Loucy (cell line): ENCODE measurements at regions not wholly inside any gene's neighbourhood (a gene's known extent, or its start where the extent isn't known, plus 50 kb on each side); places are given as distances from the start of the nearest gene placed in this dataset.

Experiments used
- CTCF ChIP-seq: fragments of 200-600 bp; sonication (generic); conservative IDR thresholded peaks from 2 replicates; pipeline ENCODE4 v1.5.1; 2014; ENCODE audit warnings: mild to moderate bottlenecking, antibody characterized with exemption, low read length
- EZH2phosphoT487 ChIP-seq: fragments of 200-600 bp; IDR thresholded peaks from 2 replicates; pipeline ENCODE4 v1.6.1; 2018; ENCODE audit warnings: antibody characterized with exemption, mild to moderate bottlenecking, moderate library complexity, borderline replicate concordance

DNA sequence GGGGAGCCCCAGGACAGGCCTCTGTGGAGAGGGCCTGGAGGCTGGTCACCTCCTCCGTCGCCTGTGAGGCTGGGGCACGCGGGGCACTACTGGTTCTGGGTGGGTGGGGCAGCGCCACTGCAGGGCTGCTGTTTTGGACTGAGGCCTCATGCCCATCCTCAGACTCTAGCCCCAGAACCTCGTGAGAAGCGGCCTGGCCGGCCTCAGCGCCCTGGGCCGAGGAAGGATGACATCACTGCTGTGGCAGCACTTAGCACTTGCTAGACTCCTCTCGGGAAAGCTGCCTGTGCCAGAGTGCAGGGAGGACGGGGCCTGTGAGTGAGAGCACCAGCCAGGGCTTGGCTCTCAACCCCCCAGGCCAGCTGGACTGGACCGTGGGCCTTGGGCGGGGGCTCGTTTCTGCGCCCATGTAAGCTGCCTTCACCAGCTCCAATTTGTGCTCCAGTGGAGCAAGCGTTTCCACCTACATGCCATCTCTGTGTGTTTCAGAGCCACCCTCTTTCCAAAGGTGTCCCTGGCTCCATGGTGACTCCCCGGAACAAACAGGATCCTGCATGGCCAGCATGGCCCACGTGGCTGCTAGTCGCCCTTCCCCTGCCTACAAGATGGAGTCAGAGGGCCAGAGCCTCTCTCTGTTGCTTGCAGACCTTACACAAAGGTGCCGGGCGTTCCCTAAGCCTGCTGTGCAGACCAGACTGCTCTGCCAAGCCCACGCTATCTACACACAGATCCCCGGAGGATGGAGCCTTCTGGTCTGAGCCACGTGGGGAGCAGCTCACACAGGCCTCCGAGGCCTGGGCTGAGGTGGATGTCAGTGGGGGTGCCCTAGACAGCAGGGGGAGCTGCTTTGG, 102.9 kb downstream of the CTTN start:
- no peak for TF ChIP-seq CTCF
- no peak for TF ChIP-seq EZH2phosphoT487
